Suprapubic skin (tissue), 4 donors: ENCODE measurements at regions not wholly inside any gene's neighbourhood (a gene's known extent, or its start where the extent isn't known, plus 50 kb on each side); places are given as distances from the start of the nearest gene placed in this dataset.

ENCODE experiments used
- DNase-seq, 2 donors: peaks; one replicate each; pipeline ENCODE4 v3.0.0-alpha.2; 2019; ENCODE audit warnings: low spot score in 2 of 2
- H3K27ac ChIP-seq: fragments of 200-600 bp; sonication (generic); one replicate; pipeline ENCODE4 v1.5.1; 2019
- H3K27me3 ChIP-seq: fragments of 200-600 bp; sonication (generic); one replicate; pipeline ENCODE4 v1.5.1; 2019
- H3K36me3 ChIP-seq: fragments of 200-600 bp; sonication (generic); one replicate; pipeline ENCODE4 v1.5.1; 2019
- H3K4me1 ChIP-seq: fragments of 200-600 bp; sonication (generic); one replicate; pipeline ENCODE4 v1.5.1; 2019
- H3K4me3 ChIP-seq: fragments of 200-600 bp; sonication (generic); one replicate; pipeline ENCODE4 v1.5.1; 2019; ENCODE audit warnings: mild to moderate bottlenecking
- H3K9me3 ChIP-seq: fragments of 200-600 bp; sonication (generic); one replicate; pipeline ENCODE4 v1.5.1; 2019
- EP300 ChIP-seq: sonication (generic); formaldehyde crosslinking; IDR thresholded peaks from one replicate; pipeline ENCODE4 v1.6.1; 2017; ENCODE audit warnings: antibody characterized with exemption
- POLR2A ChIP-seq, 2 donors: fragments of 450-650 bp; IDR thresholded peaks; one replicate each; pipeline ENCODE4 v1.6.1; 2017; ENCODE audit warnings: antibody characterized with exemption in 2 of 2, mild to moderate bottlenecking in 2 of 2, moderate library complexity in 2 of 2
- POLR2AphosphoS5 ChIP-seq, 3 donors: sonication (generic); formaldehyde crosslinking; IDR thresholded peaks; one replicate each; pipeline ENCODE4 v1.6.1; 2017; ENCODE audit warnings: antibody characterized with exemption in 3 of 3
- WGBS: methylation state at CpG from one replicate; pipeline ENCODE4 v1.1.5; 2018; 5-methylcytosine and 5-hydroxymethylcytosine counted together
- TF ChIP-seq, protein P1 (sequence below), 2 donors: fragments of 200-600 bp in 1 of 2; fragments of 450-650 bp in 1 of 2; sonication (generic) in 1 of 2; IDR thresholded peaks; one replicate each; pipeline ENCODE4 v1.5.1; 2016 to 2019; ENCODE audit warnings: antibody characterized with exemption in 2 of 2, mild to moderate bottlenecking in 1 of 2, moderate library complexity in 1 of 2

DNA sequence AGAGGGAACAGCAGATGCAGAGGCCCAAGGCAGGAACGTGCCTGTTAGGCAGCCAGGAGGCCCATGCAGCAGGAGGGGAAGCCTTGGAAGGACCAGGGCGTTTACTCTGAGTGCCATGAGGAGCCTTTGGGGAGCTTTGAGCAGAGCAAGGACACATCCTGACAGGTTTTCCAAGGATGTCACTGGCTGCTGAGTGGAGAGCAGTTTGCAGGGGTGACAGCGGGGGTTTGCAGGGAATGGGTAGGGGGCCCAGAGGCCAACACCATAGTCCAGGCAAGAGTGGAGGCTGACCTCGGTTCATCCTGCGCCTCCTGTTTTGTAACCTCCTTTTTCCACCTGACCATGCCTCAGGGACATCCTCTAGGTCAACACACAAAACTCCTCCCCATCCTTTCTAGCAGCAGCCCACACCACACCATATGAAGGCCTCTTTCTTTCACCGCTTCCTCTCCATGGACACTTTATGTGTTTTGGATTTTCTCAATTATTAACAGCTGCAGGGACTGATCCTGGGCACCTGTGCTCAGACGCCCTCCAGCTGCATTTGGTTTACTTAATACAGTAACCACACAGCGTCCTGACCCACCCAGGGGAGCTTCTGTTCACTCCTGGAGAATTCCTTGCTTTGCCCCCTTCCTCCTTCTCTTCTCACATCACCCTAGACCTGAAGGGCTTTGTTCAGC lies 528.5 kb downstream of the MATN1 start:
- WGBS, result 91% methylated on average over 7 of the region's 8 CpGs
- no peak overlapping the region for H3K27ac ChIP-seq

DNA sequence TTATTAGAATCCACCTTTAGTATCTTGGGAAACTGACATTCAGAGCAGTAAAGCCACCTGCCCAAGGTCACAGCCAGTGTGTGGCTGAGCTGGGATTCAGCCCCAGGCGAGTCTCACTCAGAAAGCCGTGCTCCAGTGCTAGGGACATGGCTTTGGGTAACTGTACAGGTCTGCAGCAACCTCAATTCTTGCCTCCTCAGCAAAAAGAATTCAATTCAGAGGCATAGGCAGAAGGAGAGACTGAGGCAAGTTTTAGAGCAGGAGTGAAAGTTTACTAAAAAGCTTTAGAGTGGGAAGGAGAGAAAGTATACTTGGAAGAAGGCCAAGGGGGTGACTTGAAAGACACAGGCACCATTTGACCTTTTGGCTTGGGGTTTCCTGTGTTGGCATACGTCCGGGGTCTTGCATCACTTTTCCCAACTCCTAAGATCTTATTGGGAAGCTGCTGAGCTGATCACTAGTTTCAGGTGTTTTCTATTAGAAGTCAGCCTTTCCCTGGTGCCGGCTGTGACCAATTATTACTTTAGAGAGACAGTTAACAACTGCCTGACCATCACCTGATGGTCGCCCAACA lies 529.3 kb downstream of the MATN1 start:
- peak in 1 of 2 donors; percentile 44 for DNase-seq
- peaks cover 24% of the 10 kb centered on the region for H3K4me1 ChIP-seq
- H3K36me3 ChIP-seq, result no peaks in the 10 kb centered on the region
- H3K27me3 ChIP-seq, result peaks cover 3% of the 10 kb centered on the region
- TF ChIP-seq, protein P1, sequence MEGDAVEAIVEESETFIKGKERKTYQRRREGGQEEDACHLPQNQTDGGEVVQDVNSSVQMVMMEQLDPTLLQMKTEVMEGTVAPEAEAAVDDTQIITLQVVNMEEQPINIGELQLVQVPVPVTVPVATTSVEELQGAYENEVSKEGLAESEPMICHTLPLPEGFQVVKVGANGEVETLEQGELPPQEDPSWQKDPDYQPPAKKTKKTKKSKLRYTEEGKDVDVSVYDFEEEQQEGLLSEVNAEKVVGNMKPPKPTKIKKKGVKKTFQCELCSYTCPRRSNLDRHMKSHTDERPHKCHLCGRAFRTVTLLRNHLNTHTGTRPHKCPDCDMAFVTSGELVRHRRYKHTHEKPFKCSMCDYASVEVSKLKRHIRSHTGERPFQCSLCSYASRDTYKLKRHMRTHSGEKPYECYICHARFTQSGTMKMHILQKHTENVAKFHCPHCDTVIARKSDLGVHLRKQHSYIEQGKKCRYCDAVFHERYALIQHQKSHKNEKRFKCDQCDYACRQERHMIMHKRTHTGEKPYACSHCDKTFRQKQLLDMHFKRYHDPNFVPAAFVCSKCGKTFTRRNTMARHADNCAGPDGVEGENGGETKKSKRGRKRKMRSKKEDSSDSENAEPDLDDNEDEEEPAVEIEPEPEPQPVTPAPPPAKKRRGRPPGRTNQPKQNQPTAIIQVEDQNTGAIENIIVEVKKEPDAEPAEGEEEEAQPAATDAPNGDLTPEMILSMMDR (IDR thresholded peaks at IDR 0.05), result no peak
- no peak for TF ChIP-seq POLR2AphosphoS5 (IDR thresholded peaks at IDR 0.05)
- TF ChIP-seq POLR2A (IDR thresholded peaks at IDR 0.05), result no peak
- TF ChIP-seq EP300, result no peak
- H3K9me3 ChIP-seq, result no peaks in the 10 kb centered on the region
- 60% methylated on average over 6 of the region's 6 CpGs for WGBS
- no peak overlapping the region for H3K4me3 ChIP-seq
- no peak overlapping the region for H3K27ac ChIP-seq

More for the DNA sequence above, 528.5 kb downstream of the MATN1 start:
- H3K4me3 ChIP-seq, result no peak overlapping the region
- no peaks in the 10 kb centered on the region for H3K9me3 ChIP-seq
- peak in 1 of 2 donors; percentile 56 for DNase-seq
- peaks cover 21% of the 10 kb centered on the region for H3K4me1 ChIP-seq
- TF ChIP-seq EP300, result no peak
- TF ChIP-seq POLR2AphosphoS5 (IDR thresholded peaks at IDR 0.05), result no peak
- TF ChIP-seq POLR2A (IDR thresholded peaks at IDR 0.05), result no peak
- TF ChIP-seq, protein P1 (IDR thresholded peaks at IDR 0.05), result no peak
- no peaks in the 10 kb centered on the region for H3K36me3 ChIP-seq
- H3K27me3 ChIP-seq, result peaks cover 3% of the 10 kb centered on the region

DNA sequence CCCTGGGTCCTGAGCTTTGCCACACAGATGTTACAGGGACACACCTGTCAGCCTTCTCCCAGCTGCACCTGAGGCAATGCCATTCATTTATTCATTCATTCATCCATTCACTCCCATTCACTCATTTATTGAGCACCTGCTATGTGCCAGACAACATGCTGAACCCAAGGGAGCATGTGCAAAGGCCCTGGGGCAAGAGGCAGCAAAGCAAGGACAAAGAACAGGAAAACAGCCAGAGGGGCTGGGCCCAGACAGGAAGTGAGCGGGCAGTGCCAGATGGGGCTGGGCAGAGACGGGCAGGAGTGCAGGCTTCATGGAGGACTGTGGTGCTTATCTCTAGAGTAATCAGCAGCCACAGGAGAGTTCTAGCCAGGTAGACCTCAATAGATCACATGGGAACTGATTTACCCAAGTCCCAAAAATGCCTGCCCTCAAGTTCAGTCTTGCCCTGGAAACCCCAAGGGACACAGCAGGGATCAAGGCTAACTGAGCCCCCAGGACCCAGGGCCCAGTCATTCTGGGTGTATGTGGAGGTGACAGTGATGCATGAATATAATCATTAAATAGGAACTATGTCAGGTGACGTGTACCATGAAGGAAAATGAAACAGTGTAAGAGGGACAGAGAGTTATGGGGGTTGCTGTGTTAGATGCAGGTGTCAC lies 530.3 kb downstream of the MATN1 start:
- no peak for DNase-seq
- Histone ChIP-seq H3K4me3 (no peak overlapping the region), H3K36me3 (no peaks in the 10 kb centered on the region), H3K27ac (no peak overlapping the region), H3K9me3 (no peaks in the 10 kb centered on the region), H3K4me1 (peaks cover 24% of the 10 kb centered on the region), H3K27me3 (peaks cover 3% of the 10 kb centered on the region)
- 55% methylated on average over 3 of the region's 3 CpGs for WGBS
- TF ChIP-seq POLR2A (IDR thresholded peaks at IDR 0.05) (no peak), POLR2AphosphoS5 (IDR thresholded peaks at IDR 0.05) (no peak)
- TF ChIP-seq, protein P1 (IDR thresholded peaks at IDR 0.05), result no peak

DNA sequence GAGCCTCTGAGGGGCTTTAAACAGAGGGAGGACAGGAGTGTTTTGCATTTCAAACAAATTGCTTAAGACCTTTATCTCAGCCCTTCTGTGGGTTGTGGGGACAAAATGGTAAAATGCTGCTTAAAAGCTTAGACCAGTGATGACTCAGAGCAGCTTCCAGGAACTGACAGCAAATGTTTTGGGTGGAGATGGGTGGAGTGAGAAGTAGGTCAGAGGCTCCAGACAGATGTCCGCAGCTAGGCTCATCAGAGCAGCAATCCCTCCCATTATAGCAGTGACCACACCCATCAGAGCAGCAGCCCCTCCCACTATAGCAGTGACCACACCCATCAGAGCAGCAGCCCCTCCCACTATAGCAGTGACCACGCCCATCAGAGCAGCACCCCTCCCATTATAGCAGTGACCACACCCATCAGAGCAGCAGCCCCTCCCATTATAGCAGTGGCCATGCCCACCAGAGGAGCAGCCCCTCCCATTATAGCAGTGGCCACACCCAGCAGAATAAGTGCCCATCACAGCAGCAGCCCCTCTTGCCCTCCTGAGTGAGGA lies 532.2 kb downstream of the MATN1 start:
- H3K4me1 ChIP-seq, result peaks cover 24% of the 10 kb centered on the region
- H3K4me3 ChIP-seq, result no peak overlapping the region
- no peaks in the 10 kb centered on the region for H3K36me3 ChIP-seq
- DNase-seq, result no peak
- H3K9me3 ChIP-seq, result no peaks in the 10 kb centered on the region
- H3K27ac ChIP-seq, result peak overlapping the region; percentile 62
- WGBS, result 39% methylated on average over 2 of the region's 2 CpGs
- H3K27me3 ChIP-seq, result peaks cover 8% of the 10 kb centered on the region
- TF ChIP-seq POLR2AphosphoS5 (IDR thresholded peaks at IDR 0.05) (no peak), EP300 (no peak), POLR2A (IDR thresholded peaks at IDR 0.05) (no peak)
- TF ChIP-seq, protein P1 (IDR thresholded peaks at IDR 0.05), result no peak
